Stimulated activated CD8-positive, alpha-beta memory T cell treated with anti-CD3 and anti-CD28 coated beads, Interleukin-15, amount 100 ng/mL, for 1 hour (primary cell): ENCODE measurements at regions not wholly inside any gene's neighbourhood (a gene's known extent, or its start where the extent isn't known, plus 50 kb on each side); places are given as distances from the start of the nearest gene placed in this dataset.

Experiments used
- DNase-seq: peaks from one replicate; pipeline ENCODE4 v3.0.0-alpha.2; 2020; ENCODE audit warnings: low read depth

- DNase-seq, result no peak
Measured at GRCh38 chr6:14187406-14187805, 69.8 kb downstream of the CD83 start.

- DNase-seq, result no peak
Measured at GRCh38 chr6:14189074-14189473, 71.5 kb downstream of the CD83 start.

GRCh38 chr6:14190191-14190928 is 72.8 kb downstream of the CD83 start:
- DNase-seq, result no peak

- no peak for DNase-seq
Measured at GRCh38 chr6:14190929-14191224, 73.3 kb downstream of the CD83 start.

- no peak for DNase-seq
Measured at GRCh38 chr6:14191761-14192160, 74.2 kb downstream of the CD83 start.

GRCh38 chr6:14192216-14192788 is 74.7 kb downstream of the CD83 start:
- no peak for DNase-seq

GRCh38 chr6:14193524-14193923 is 76.0 kb downstream of the CD83 start:
- DNase-seq, result no peak

- no peak for DNase-seq
Measured at GRCh38 chr6:14194483-14194882, 76.9 kb downstream of the CD83 start.

GRCh38 chr6:14194976-14195375 is 77.4 kb downstream of the CD83 start:
- no peak for DNase-seq

GRCh38 chr6:14196026-14196425 is 78.5 kb downstream of the CD83 start:
- DNase-seq, result no peak

GRCh38 chr6:14197118-14197517 is 79.5 kb downstream of the CD83 start:
- DNase-seq, result no peak

- no peak for DNase-seq
Measured at GRCh38 chr6:14200047-14200446, 82.5 kb downstream of the CD83 start.

- DNase-seq, result no peak
Measured at GRCh38 chr6:14202947-14203346, 85.4 kb downstream of the CD83 start.

- DNase-seq, result no peak
Measured at GRCh38 chr6:14206391-14206790, 88.8 kb downstream of the CD83 start.

- DNase-seq, result no peak
Measured at GRCh38 chr6:14207448-14207847, 89.9 kb downstream of the CD83 start.

GRCh38 chr6:14209000-14209399 is 91.4 kb downstream of the CD83 start:
- no peak for DNase-seq

- no peak for DNase-seq
Measured at GRCh38 chr6:14210077-14210476, 92.5 kb downstream of the CD83 start.

- peak; percentile 64 for DNase-seq
Measured at GRCh38 chr6:14210663-14211561, 93.3 kb downstream of the CD83 start.

- DNase-seq, result no peak
Measured at GRCh38 chr6:14211562-14211942, 94.0 kb downstream of the CD83 start.

GRCh38 chr6:14212020-14212419 is 94.4 kb downstream of the CD83 start:
- DNase-seq, result no peak

GRCh38 chr6:14212632-14213031 is 95.1 kb downstream of the CD83 start:
- no peak for DNase-seq

GRCh38 chr6:14216946-14217684 is 99.5 kb downstream of the CD83 start:
- DNase-seq, result no peak
